H1 (cell line): ENCODE measurements at regions not wholly inside any gene's neighbourhood (a gene's known extent, or its start where the extent isn't known, plus 50 kb on each side); places are given as distances from the start of the nearest gene placed in this dataset.

Source experiments
- GABPA ChIP-seq: IDR thresholded peaks from 2 replicates; pipeline ENCODE4 v1.6.1; 2011; ENCODE audit warnings: mild to moderate bottlenecking, low read length, moderate library complexity, borderline replicate concordance; ENCODE audit not compliant: insufficient read depth
- JUN ChIP-seq: IDR thresholded peaks from 2 replicates; pipeline ENCODE4 v1.6.1; 2011; ENCODE audit warnings: low read depth, mild to moderate bottlenecking, improper control_type of control experiment, low read length
- JUND ChIP-seq: IDR thresholded peaks from 2 replicates; pipeline ENCODE4 v1.6.1; 2011; ENCODE audit warnings: mild to moderate bottlenecking, improper control_type of control experiment, low read length
- MAFK ChIP-seq: IDR thresholded peaks from 2 replicates; pipeline ENCODE4 v1.6.1; 2012; ENCODE audit warnings: low read depth, mild to moderate bottlenecking, improper control_type of control experiment, low read length
- POLR2A ChIP-seq, 2 experiments: IDR thresholded peaks; 1 replicate in 1 of 2; 2 replicates in 1 of 2; pipeline ENCODE4 v1.6.1; 2011; ENCODE audit warnings: low read depth in 2 of 2, low read length in 2 of 2, mild to moderate bottlenecking in 2 of 2; ENCODE audit errors: control extremely low read depth in 1 of 2
- RXRA ChIP-seq: IDR thresholded peaks from 2 replicates; pipeline ENCODE4 v1.6.1; 2011; ENCODE audit warnings: low read depth, mild to moderate bottlenecking, low read length, moderate library complexity; ENCODE audit not compliant: insufficient read depth
- SAP30 ChIP-seq: fragments of 300-600 bp; sonication (generic); IDR thresholded peaks from 2 replicates; pipeline ENCODE4 v1.7.1; 2012; ENCODE audit warnings: low read length, moderate library complexity, mild to moderate bottlenecking, inconsistent platforms; ENCODE audit not compliant: insufficient read depth, insufficient replicate concordance
- SIN3A ChIP-seq, 2 experiments: IDR thresholded peaks in 1 of 2; conservative IDR thresholded peaks in 1 of 2; 2 replicates each; pipeline ENCODE4 v1.6.1; 2011 to 2012; ENCODE audit warnings: low read length in 2 of 2, improper control_type of control experiment in 1 of 2, low read depth in 1 of 2, mild to moderate bottlenecking in 1 of 2
- SIX5 ChIP-seq: IDR thresholded peaks from 2 replicates; pipeline ENCODE4 v1.6.1; 2011; ENCODE audit warnings: mild to moderate bottlenecking, low read depth, low read length
- SUZ12 ChIP-seq: fragments of 200-600 bp; sonication (generic); IDR thresholded peaks from 2 replicates; pipeline ENCODE4 v1.6.1; 2012; ENCODE audit warnings: mild to moderate bottlenecking, inconsistent platforms, low read length, moderate library complexity, mixed read lengths
- TBP ChIP-seq: IDR thresholded peaks from 2 replicates; pipeline ENCODE4 v1.6.1; 2011; ENCODE audit warnings: low read depth, low read length, improper control_type of control experiment
- ZNF274 ChIP-seq: IDR thresholded peaks from 2 replicates; pipeline ENCODE4 v1.7.0; 2012; ENCODE audit warnings: low read length, borderline replicate concordance; ENCODE audit errors: extremely low read depth
- TF ChIP-seq, protein P1 (sequence below), 3 experiments: IDR thresholded peaks; 1 replicate in 2 of 3; 2 replicates in 1 of 3; pipeline versions ENCODE4 v1.5.1 to v1.6.1; 2011; ENCODE audit warnings: low read length in 3 of 3, mild to moderate bottlenecking in 3 of 3, inconsistent platforms in 2 of 3, low read depth in 1 of 3, moderate library complexity in 1 of 3; ENCODE audit not compliant: insufficient read depth in 1 of 3; ENCODE audit errors: control extremely low read depth in 1 of 3
- TF ChIP-seq, protein P2 (sequence below): IDR thresholded peaks from 2 replicates; pipeline ENCODE4 v1.6.1; 2012; ENCODE audit warnings: inconsistent platforms

DNA sequence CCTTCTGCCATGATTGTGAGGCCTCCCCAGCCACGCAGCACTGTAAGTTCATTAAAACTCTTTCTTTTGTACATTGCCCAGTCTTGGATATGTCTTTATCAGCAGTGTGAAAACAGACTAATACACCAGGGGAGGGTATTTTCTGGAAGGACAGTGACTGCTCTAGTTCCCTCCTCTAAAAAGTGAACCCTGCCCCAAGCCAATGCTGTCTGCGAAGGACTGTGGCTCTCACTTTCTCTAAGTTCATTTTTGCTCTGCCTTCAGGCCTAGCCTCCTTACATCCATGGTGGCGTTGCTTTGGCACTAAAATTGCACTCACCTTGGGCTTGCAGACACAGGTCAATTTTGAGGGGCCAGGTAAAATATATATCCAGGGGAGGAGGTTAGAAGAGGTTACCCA, 323.0 kb downstream of the VRK1 start:
- TF ChIP-seq RXRA (no peak), SIX5 (no peak), SAP30 (no peak), MAFK (no peak), POLR2A (IDR thresholded peaks at IDR 0.05; ENCODE audit: control extremely low read depth in 1 of 2, low read depth in 2 of 2, low read length in 2 of 2) (no peak), SUZ12 (no peak), JUN (no peak), GABPA (no peak), TBP (no peak), SIN3A (conservative IDR thresholded peaks at IDR 0.05 in 1 of 2, IDR thresholded peaks at IDR 0.05 in 1 of 2; ENCODE audit: low read depth in 1 of 2, low read length in 2 of 2) (no peak), JUND (no peak), ZNF274 (no peak)
- TF ChIP-seq, protein P1, sequence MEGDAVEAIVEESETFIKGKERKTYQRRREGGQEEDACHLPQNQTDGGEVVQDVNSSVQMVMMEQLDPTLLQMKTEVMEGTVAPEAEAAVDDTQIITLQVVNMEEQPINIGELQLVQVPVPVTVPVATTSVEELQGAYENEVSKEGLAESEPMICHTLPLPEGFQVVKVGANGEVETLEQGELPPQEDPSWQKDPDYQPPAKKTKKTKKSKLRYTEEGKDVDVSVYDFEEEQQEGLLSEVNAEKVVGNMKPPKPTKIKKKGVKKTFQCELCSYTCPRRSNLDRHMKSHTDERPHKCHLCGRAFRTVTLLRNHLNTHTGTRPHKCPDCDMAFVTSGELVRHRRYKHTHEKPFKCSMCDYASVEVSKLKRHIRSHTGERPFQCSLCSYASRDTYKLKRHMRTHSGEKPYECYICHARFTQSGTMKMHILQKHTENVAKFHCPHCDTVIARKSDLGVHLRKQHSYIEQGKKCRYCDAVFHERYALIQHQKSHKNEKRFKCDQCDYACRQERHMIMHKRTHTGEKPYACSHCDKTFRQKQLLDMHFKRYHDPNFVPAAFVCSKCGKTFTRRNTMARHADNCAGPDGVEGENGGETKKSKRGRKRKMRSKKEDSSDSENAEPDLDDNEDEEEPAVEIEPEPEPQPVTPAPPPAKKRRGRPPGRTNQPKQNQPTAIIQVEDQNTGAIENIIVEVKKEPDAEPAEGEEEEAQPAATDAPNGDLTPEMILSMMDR (IDR thresholded peaks at IDR 0.05; ENCODE audit: control extremely low read depth in 1 of 3, insufficient read depth in 1 of 3, low read depth in 1 of 3, low read length in 3 of 3), result no peak
- TF ChIP-seq, protein P2, sequence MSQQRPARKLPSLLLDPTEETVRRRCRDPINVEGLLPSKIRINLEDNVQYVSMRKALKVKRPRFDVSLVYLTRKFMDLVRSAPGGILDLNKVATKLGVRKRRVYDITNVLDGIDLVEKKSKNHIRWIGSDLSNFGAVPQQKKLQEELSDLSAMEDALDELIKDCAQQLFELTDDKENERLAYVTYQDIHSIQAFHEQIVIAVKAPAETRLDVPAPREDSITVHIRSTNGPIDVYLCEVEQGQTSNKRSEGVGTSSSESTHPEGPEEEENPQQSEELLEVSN, result no peak
